ENCODE measurements at regions not wholly inside any gene's neighbourhood (a gene's known extent, or its start where the extent isn't known, plus 50 kb on each side); places are given as distances from the start of the nearest gene placed in this dataset.

- no peak for TF ChIP-seq CTCF (IDR thresholded peaks at IDR 0.05; ENCODE audit: insufficient read depth, low read length, poor library complexity, severe bottlenecking)
- DNase-seq (ENCODE audit: low read depth) = peak; percentile 35
- H3K4me3 ChIP-seq (ENCODE audit: low read depth, low read length) = no peak overlapping the region
- no peaks in the 10 kb centered on the region for H3K27me3 ChIP-seq (ENCODE audit: control insufficient read depth, insufficient read depth, low read length)
- H3K36me3 ChIP-seq (ENCODE audit: control insufficient read depth, insufficient read depth, low read length) = no peaks in the 10 kb centered on the region
These were observed 551.0 kb upstream of the NBEA start for GRCh38 chr13:34391076-34391475.

GRCh38 chr13:34401696-34402095 is 540.4 kb upstream of the NBEA start:
- DNase-seq (ENCODE audit: low read depth) = no peak
- TF ChIP-seq CTCF (IDR thresholded peaks at IDR 0.05; ENCODE audit: insufficient read depth, low read length, poor library complexity, severe bottlenecking) = no peak
- Histone ChIP-seq H3K27me3 (ENCODE audit: control insufficient read depth, insufficient read depth, low read length) (no peaks in the 10 kb centered on the region), H3K36me3 (ENCODE audit: control insufficient read depth, insufficient read depth, low read length) (no peaks in the 10 kb centered on the region), H3K4me3 (ENCODE audit: low read depth, low read length) (no peak overlapping the region)

GRCh38 chr13:34405410-34406181 is 536.5 kb upstream of the NBEA start:
- DNase-seq (ENCODE audit: low read depth) = no peak
- Histone ChIP-seq H3K27me3 (ENCODE audit: control insufficient read depth, insufficient read depth, low read length) (no peaks in the 10 kb centered on the region), H3K4me3 (ENCODE audit: low read depth, low read length) (no peak overlapping the region), H3K36me3 (ENCODE audit: control insufficient read depth, insufficient read depth, low read length) (no peaks in the 10 kb centered on the region)
- no peak for TF ChIP-seq CTCF (IDR thresholded peaks at IDR 0.05; ENCODE audit: insufficient read depth, low read length, poor library complexity, severe bottlenecking)

- Histone ChIP-seq H3K27me3 (ENCODE audit: control insufficient read depth, insufficient read depth, low read length) (no peaks in the 10 kb centered on the region), H3K4me3 (ENCODE audit: low read depth, low read length) (no peak overlapping the region), H3K36me3 (ENCODE audit: control insufficient read depth, insufficient read depth, low read length) (no peaks in the 10 kb centered on the region)
- no peak for DNase-seq (ENCODE audit: low read depth)
- no peak for TF ChIP-seq CTCF (IDR thresholded peaks at IDR 0.05; ENCODE audit: insufficient read depth, low read length, poor library complexity, severe bottlenecking)
These were observed 533.4 kb upstream of the NBEA start for GRCh38 chr13:34408640-34409039.

GRCh38 chr13:34409496-34410182 is 532.4 kb upstream of the NBEA start:
- no peak overlapping the region for H3K4me3 ChIP-seq (ENCODE audit: low read depth, low read length)
- no peaks in the 10 kb centered on the region for H3K27me3 ChIP-seq (ENCODE audit: control insufficient read depth, insufficient read depth, low read length)
- H3K36me3 ChIP-seq (ENCODE audit: control insufficient read depth, insufficient read depth, low read length) = no peaks in the 10 kb centered on the region
- TF ChIP-seq CTCF (IDR thresholded peaks at IDR 0.05; ENCODE audit: insufficient read depth, low read length, poor library complexity, severe bottlenecking) = no peak
- no peak for DNase-seq (ENCODE audit: low read depth)

Measured in kidney epithelial cell (primary cell).